ENCODE measurements at regions not wholly inside any gene's neighbourhood (a gene's known extent, or its start where the extent isn't known, plus 50 kb on each side); places are given as distances from the start of the nearest gene placed in this dataset.

GRCh38 chr1:181406989-181407388 lies 76.3 kb upstream of the CACNA1E start:
- TF ChIP-seq POLR2AphosphoS5 (IDR thresholded peaks at IDR 0.05) (no peak), CTCF (IDR thresholded peaks at IDR 0.05) (no peak), POLR2A (IDR thresholded peaks at IDR 0.05) (no peak), EP300 (IDR thresholded peaks at IDR 0.05) (no peak)

Measured in gastroesophageal sphincter (tissue), 3 donors.